SHP77 treated with DMSO at 0.1 percent for 48 hours (cell line): ENCODE measurements at regions not wholly inside any gene's neighbourhood (a gene's known extent, or its start where the extent isn't known, plus 50 kb on each side); places are given as distances from the start of the nearest gene placed in this dataset.

ENCODE experiments used
- DNase-seq: peaks from one replicate; lab custom pipeline; 2025; lab: John Stamatoyannopoulos, UW

DNA sequence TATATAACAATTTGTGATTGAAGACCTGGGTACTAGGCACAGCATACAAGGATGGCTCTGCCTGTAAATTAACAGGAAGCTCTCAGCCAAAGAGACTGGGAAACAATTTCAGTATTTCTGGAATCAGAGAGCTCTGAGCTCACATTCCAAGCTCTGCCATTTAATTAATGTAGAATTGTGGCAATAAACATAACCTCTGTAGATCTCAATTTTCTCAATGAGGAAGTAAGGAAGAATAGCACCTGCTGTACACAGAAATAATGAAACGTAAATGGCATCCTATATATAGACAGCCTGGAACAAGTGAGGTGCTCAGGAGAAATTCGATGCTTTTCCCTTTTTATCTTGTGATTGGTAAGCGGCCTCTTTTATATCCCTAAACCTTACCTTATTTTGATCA, 538.5 kb upstream of the JAG1 start:
- DNase-seq, result no peak

DNA sequence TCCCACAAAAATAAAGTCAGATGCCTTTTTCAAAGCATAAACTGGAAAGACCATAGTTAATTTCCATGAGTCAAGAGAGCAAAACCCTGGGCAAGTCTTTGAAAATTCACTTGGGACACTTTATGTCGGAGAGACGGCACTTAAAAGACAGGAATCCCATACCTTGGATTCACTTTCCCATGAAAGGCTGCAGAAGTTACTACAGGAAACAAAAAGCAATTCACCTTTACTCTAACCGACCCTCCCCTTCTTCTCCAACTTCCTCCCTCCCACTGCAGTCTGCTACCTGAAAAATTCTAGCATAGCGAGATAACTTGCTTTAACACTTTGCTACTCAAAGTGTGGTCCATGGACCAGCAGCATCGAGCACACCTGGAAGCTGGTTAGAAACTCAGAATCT, 539.1 kb upstream of the JAG1 start:
- DNase-seq, result no peak

GRCh38 chr20:11214256-11214840, 540.5 kb upstream of the JAG1 start:
- DNase-seq, result no peak

GRCh38 chr20:11216451-11217314, 542.9 kb upstream of the JAG1 start:
- no peak for DNase-seq

GRCh38 chr20:11217326-11218172, 543.8 kb upstream of the JAG1 start:
- no peak for DNase-seq

DNA sequence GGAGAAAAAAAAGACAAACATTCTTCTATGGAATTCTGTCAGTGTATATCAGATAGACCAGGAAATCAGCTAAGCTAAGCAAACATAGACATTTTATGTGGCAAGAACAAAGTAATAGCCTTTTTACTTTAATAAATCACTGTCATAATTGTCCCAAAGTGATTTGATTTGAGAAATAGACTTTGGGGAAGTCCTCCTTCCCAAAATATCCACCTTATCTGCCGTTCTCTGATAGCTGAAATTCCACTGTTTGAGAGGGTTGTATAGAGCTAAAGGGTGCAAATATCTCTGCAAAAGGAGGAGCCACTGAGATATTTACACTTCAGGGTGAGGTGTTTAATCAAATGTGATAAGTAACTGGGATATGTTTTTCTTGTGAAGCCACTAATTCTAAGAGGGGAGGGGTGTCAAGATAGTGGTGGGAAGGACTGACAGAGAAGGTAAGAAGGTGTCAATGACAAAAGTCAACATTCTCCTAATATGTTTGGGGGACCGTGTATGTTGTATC, 544.4 kb upstream of the JAG1 start:
- no peak for DNase-seq

DNA sequence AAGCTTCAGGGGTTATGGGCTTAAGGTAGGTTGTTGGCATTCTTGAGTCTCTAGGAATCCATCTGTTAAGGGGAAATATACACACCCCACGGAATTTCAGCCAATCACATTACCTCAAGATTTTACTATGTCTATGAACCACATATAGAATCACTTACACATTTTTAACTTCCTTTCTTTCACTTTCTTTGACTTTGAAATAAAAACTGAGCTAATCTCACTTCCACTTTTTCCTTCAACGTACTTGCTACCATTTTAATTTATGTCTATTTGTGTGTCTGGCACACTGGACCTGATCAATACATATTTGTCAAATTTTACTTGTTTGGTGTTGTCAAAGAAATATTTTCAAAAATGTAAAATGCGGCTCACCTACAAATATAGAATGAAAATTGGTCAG, 545.4 kb upstream of the JAG1 start:
- no peak for DNase-seq

DNA sequence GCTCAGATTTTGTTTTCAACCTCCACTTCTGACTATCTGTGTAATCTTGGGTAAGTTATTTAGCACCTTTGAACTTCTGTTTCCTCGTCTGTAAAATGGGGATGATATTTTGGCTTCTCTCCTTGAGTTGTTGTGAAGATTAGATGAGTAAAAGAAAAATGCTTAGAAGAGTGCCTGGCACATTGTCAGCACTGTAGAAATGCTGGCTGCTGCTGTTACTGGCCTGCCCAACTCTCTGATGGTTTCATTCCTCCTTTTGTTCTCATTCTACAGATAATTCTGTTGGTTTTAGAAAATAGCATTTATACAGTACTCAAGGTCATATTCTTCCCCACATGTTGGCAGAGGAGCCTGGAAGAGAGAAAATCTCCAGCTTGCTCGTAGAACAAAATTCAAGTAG, 547.2 kb upstream of the JAG1 start:
- DNase-seq, result no peak

- no peak for DNase-seq
Measured at GRCh38 chr20:11222243-11222642, 548.4 kb upstream of the JAG1 start.

GRCh38 chr20:11227602-11228001, 553.8 kb upstream of the JAG1 start:
- DNase-seq, result no peak

DNA sequence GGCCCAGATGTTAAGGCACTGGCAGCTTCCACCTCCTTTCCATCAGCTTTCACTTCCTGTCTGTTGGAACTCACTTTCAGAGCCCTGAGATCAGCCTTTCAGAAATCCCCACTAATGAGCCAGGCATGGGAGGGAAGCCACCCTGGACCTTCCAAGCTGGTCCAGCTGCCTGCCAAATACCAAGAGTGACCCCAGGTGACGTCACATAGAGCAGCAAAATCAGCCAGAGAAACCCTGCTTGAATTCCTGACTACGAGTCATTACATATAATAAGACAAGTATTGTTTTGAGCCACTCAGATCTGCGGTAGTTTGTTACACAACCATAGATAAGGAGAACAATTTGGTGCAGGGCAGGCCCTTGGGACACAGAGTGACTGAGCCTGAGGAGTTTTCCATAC, 556.0 kb upstream of the JAG1 start:
- DNase-seq, result no peak

- DNase-seq, result no peak
Measured at GRCh38 chr20:11230999-11231398, 557.2 kb upstream of the JAG1 start.

- DNase-seq, result no peak
Measured at GRCh38 chr20:11231742-11232648, 558.2 kb upstream of the JAG1 start.

GRCh38 chr20:11232896-11233295, 559.1 kb upstream of the JAG1 start:
- DNase-seq, result no peak

DNA sequence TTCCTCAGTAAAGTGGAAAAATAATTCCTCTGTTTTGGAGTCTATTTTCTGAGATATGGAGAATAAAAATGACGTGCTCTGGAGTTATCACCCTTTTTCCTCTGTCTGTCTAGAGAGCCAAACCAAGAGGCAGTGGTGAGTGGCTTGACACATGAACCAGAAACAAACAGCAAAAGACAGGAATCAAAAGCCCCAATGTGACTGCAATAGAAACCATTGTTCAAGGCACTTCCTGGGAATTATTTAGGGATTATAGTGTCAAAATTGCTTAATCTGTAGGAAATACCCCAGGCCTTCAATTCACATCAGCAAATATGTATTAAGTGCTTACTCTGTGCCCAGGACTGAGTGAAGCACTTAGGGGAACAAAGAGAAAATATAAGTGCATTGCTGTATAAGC, 560.4 kb upstream of the JAG1 start:
- DNase-seq, result no peak

DNA sequence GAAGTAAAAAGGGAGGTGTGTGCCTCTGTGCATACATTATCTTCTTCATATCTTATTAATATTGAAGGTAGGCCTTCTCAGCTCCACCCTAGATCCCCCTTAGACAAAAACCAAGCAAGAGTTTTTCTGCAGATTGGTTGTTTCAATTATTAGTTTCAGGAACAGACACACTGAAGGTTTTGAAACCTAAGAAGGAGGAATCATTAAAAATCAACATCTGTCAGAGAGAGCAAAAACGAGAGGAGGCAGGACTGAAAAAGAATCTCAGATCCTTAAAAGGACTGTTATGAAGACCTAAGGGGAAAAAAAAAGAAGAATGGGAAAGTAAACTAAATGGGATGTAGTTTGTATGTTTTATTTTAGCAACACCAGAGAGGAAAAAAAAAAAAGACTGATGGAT, 560.8 kb upstream of the JAG1 start:
- no peak for DNase-seq

DNA sequence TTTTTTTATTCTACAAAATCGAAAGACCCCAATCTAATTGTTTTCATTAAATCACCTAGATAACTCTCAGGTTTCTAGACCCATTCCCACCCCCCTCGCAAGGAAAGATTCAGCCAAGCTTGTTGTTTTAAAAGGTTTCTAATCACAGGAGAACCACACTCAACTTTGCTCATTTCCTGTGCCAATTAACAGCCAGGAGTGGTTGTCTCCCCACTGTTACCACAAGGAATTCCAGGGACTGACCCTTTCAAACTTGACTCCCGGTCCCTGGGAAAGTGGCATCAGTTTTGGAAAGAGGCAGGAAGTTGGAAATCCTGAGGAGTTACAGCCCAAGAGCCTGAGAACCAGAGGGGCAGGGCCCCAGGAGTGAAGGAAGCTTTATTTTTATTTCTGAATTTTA, 561.3 kb upstream of the JAG1 start:
- DNase-seq, result no peak

GRCh38 chr20:11242320-11242719, 568.5 kb upstream of the JAG1 start:
- no peak for DNase-seq

GRCh38 chr20:11245431-11245830, 571.6 kb upstream of the JAG1 start:
- DNase-seq, result no peak

- DNase-seq, result no peak
Measured at GRCh38 chr20:11246251-11246775, 572.5 kb upstream of the JAG1 start.
